Skeletal muscle tissue (tissue), 3 donors: ENCODE measurements at regions not wholly inside any gene's neighbourhood (a gene's known extent, or its start where the extent isn't known, plus 50 kb on each side); places are given as distances from the start of the nearest gene placed in this dataset.
"Not testable (repeated sequence)": the region's sequence is repeated elsewhere in the genome, so short reads cannot be mapped to it uniquely, and the experiment has no call there.

Experiments used
- H3K27ac ChIP-seq: one replicate; pipeline ENCODE4 v1.7.0; 2013; ENCODE audit warnings: mild to moderate bottlenecking, low read depth, low read length, inconsistent platforms
- H3K27me3 ChIP-seq, 3 donors: one replicate each; pipeline ENCODE4 v1.7.0; 2013; ENCODE audit warnings: low read length in 3 of 3; ENCODE audit not compliant: control insufficient read depth in 3 of 3, insufficient read depth in 3 of 3
- H3K36me3 ChIP-seq, 3 donors: one replicate each; pipeline ENCODE4 v1.7.0; 2013; ENCODE audit warnings: low read length in 3 of 3; ENCODE audit not compliant: control insufficient read depth in 3 of 3, insufficient read depth in 3 of 3
- H3K4me1 ChIP-seq, 3 donors: one replicate each; pipeline ENCODE4 v1.7.0; 2013; ENCODE audit warnings: low read length in 3 of 3, mild to moderate bottlenecking in 3 of 3; ENCODE audit not compliant: control insufficient read depth in 3 of 3, insufficient read depth in 3 of 3
- H3K4me3 ChIP-seq, 3 donors: one replicate each; pipeline ENCODE4 v1.7.0; 2013; ENCODE audit warnings: low read length in 3 of 3
- H3K9ac ChIP-seq, 3 donors: one replicate each; pipeline ENCODE4 v1.7.0; 2013; ENCODE audit warnings: low read length in 3 of 3, mild to moderate bottlenecking in 3 of 3, moderate library complexity in 2 of 3, low read depth in 1 of 3
- H3K9me3 ChIP-seq, 3 donors: one replicate each; pipeline ENCODE4 v1.7.0; 2013; ENCODE audit warnings: low read length in 3 of 3; ENCODE audit not compliant: control insufficient read depth in 3 of 3
- donor health status: Osteomylitis.

DNA sequence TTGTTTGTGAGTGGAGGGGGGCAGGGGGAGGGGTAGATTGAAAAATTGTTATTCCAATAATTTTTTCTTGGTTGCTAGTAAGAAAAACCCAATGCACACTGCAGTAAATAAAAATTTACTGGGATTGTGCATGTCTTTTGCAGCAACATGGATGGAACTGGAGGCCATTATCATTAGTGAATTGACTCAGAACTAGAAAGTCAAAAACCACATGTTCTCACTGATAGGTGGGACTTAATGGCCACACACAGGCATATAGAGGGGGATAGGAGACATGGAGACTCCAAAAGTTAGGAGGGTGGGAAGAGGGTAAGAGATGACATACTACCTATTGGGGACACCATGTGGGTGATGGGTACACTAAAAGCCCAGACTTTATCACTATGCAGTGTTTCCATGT is 67.2 kb downstream of the BUB3 start:
- Histone ChIP-seq H3K9me3 (no peaks in the 10 kb centered on the region), H3K9ac (no peak overlapping the region), H3K27me3 (no peaks in the 10 kb centered on the region), H3K4me3 (no peak overlapping the region), H3K4me1 (no peaks in the 10 kb centered on the region), H3K27ac (no peak overlapping the region), H3K36me3 (no peaks in the 10 kb centered on the region)

DNA sequence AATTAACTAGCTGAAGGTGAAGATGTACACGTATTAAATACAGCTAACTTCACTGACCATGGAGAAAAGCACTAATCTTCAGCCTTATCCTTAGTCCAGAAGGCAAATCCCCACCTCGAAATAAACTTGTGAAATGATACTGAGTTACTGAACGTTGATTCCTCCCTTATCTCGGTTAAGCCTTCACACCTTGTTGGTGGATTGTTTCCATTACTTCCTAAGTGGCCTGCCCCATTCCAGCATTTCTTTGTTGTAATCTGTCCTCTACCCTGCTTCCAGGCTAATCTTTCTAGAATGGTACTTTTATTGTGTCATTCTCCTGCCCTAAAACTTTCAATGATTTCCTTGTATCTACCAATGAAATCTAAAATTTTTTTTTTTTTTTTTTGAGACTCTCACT is 68.6 kb downstream of the BUB3 start:
- Histone ChIP-seq H3K9me3 (no peaks in the 10 kb centered on the region), H3K9ac (no peak overlapping the region), H3K4me3 (no peak overlapping the region), H3K36me3 (no peaks in the 10 kb centered on the region), H3K4me1 (no peaks in the 10 kb centered on the region), H3K27me3 (no peaks in the 10 kb centered on the region), H3K27ac (no peak overlapping the region)

DNA sequence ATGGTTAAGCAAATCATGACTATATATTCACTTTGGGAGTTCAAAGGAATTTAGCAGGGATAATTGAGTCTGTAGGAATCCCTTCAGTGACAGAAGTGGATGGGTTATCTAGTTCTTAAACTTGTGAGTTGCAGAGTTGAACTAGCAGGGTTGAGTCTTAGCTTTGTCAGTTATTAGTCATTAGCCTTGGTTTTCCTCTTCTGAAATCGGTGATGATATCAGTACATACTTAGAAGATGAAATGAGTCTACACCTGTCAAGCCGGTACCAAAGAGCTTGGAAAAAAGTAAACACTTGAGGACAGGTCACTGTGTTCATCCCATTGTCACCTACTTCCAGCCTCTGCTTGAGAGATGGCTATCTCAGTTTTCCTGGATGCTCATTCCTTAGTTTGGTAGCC is 73.5 kb downstream of the BUB3 start:
- Histone ChIP-seq H3K4me3 (no peak overlapping the region), H3K9me3 (no peaks in the 10 kb centered on the region), H3K27ac (no peak overlapping the region), H3K4me1 (no peaks in the 10 kb centered on the region), H3K27me3 (no peaks in the 10 kb centered on the region), H3K36me3 (peaks cover 0 to 3% (median 0%) of the 10 kb centered on the region in 3 donors), H3K9ac (no peak overlapping the region)

DNA sequence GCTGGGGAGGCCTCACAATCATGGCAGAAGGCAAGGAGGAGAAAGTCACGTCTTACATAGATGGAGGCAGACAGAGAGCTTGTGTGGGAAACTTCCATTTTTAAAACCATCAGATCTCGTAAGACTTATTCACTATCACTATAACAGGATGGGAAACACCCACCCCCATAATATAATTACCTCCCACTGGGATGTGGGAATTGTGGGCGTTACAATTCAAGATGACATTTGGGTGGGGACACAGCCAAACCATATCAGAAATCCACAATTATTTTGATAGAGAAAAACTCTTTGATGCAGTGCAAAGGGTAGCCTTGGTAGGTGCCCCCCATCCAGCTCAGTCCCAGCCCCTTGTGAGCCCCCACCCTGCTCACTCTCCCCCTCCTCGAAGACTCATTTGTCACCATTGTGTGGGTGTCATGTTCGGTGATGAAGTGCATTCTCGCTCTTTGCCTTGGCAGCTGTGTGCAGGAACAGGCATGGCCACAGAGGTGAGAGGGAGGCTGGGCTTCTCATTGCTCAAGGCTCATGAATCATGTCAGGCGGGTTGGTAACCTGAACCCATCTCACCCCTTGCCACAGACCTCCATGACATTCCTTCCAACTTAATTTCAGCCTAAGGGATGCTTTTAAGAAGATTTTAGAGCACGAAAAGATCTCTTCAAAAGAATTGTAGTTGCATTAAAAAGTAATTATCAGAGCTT is 75.9 kb downstream of the BUB3 start:
- Histone ChIP-seq H3K4me3 (no peak overlapping the region), H3K27ac (no peak overlapping the region), H3K4me1 (no peaks in the 10 kb centered on the region), H3K9me3 (peaks cover 3 to 5% (median 5%) of the 10 kb centered on the region in 3 donors), H3K9ac (no peak overlapping the region), H3K36me3 (peaks cover 0 to 3% (median 0%) of the 10 kb centered on the region in 3 donors), H3K27me3 (no peaks in the 10 kb centered on the region)

DNA sequence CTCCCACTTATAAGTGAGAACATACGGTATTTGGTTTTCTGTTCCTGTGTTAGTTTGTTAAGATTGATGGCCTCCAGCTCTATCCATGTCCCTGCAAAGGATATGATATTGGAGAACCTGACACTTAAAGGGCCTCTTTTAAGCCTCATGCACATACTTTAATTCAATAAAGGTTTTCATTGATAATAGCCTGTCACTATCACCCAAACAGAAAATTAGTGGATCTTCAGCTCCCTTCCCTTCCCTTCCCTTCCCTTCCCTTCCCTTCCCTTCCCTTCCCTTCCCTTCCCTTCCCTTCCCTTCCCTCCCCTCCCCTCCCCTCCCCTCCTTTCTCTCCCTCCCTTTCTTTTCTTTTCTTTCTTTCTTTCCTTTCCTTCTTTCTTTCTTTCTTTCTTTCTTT is 78.7 kb downstream of the BUB3 start:
- not testable (repeated sequence) for H3K9ac ChIP-seq, H3K27ac ChIP-seq, H3K4me3 ChIP-seq, H3K4me1 ChIP-seq, H3K36me3 ChIP-seq, H3K27me3 ChIP-seq
- H3K9me3 ChIP-seq = peaks cover 3 to 12% (median 5%) of the 10 kb centered on the region in 3 donors

DNA sequence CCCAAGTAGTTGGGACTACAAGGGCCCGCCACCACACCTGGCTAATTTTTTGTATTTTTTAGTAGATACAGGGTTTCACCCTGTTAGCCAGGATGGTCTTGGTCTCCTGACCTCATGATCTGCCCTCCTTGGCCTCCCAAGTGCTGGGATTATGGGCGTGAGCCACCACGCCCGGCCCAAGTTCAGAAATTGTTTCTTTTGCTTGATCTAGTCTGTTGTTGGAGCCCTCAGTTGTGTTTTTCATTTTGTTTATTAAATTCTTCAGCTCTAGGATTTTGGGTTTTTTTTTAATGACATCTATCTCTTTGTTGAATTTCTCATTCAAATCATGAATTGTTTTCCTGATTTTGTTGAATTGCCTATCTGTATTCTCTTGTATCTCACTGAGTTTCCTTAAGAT is 80.8 kb downstream of the BUB3 start:
- H3K9me3 ChIP-seq = peaks cover 3 to 12% (median 5%) of the 10 kb centered on the region in 3 donors
- not testable (repeated sequence) for H3K36me3 ChIP-seq, H3K9ac ChIP-seq, H3K4me3 ChIP-seq, H3K27me3 ChIP-seq, H3K27ac ChIP-seq, H3K4me1 ChIP-seq

DNA sequence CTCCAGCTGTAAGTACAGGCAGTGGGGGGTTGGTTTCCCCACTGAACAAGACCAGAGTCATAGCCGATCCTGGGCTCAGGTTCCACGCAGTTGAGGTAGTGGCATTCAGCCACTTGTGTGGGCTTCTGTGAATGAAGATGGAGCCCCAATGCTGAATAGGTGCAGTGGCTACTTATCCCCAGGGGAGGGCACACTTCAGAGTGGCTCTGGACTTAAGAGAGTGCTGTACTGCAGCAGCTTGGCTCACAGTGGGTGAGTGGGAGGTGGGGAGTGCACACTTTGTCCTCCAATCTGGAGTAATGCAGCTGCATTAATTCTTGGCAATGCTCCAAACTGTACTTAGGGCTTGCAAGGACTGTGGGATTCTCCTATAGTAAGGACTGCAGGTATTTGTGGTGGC is 81.9 kb downstream of the BUB3 start:
- no peaks in the 10 kb centered on the region for H3K27me3 ChIP-seq
- no peaks in the 10 kb centered on the region for H3K4me1 ChIP-seq
- H3K9ac ChIP-seq = no peak overlapping the region
- H3K9me3 ChIP-seq = peaks cover 3 to 12% (median 5%) of the 10 kb centered on the region in 3 donors
- peaks cover 0 to 2% (median 0%) of the 10 kb centered on the region in 3 donors for H3K36me3 ChIP-seq
- H3K27ac ChIP-seq = no peak overlapping the region
- no peak overlapping the region for H3K4me3 ChIP-seq

DNA sequence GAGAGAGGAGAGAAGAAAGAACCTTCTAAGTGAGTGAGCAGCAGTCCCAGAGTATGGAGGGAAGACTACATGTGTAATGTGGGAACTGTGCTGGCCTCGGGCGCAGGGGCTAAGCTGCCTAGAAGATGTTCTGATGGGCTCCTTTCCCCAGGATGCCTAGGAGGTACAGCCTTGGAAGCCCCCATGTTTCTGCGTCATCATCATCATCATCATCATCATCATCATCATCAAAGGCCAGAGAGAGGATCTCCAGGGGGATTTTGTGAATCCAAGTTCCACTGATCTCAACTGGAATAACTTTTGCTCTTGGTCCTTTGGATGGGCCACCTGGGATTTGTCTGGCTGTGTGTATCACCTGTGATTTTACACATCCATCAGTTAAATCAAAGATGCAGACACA is 86.0 kb downstream of the BUB3 start:
- Histone ChIP-seq H3K9me3 (peaks cover 0 to 7% (median 0%) of the 10 kb centered on the region in 3 donors), H3K4me1 (no peaks in the 10 kb centered on the region), H3K9ac (no peak overlapping the region), H3K27me3 (no peaks in the 10 kb centered on the region), H3K36me3 (no peaks in the 10 kb centered on the region), H3K4me3 (no peak overlapping the region), H3K27ac (no peak overlapping the region)

DNA sequence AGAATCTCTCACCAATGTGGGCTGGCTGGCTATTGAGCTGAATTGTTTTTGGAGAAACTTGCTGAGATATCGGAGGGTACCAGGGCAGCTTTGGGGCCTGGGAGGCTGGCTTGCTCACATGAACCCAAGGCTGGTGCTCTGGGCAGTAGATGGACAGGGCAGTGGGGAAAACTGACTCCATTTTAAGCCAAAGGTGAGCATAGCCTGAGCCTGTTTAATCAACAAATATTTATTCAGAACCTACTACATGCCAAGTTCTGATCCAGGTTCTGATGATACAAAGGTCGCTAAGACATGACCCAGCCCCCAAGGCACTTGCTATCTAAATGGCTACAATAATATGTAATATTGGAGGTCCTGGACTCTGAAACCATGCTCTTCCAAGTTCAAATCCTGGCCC is 86.6 kb downstream of the BUB3 start:
- no peak overlapping the region for H3K9ac ChIP-seq
- H3K36me3 ChIP-seq = no peaks in the 10 kb centered on the region
- no peak overlapping the region for H3K4me3 ChIP-seq
- H3K4me1 ChIP-seq = no peaks in the 10 kb centered on the region
- H3K9me3 ChIP-seq = peaks cover 0 to 3% (median 0%) of the 10 kb centered on the region in 3 donors
- H3K27ac ChIP-seq = no peak overlapping the region
- H3K27me3 ChIP-seq = no peaks in the 10 kb centered on the region

DNA sequence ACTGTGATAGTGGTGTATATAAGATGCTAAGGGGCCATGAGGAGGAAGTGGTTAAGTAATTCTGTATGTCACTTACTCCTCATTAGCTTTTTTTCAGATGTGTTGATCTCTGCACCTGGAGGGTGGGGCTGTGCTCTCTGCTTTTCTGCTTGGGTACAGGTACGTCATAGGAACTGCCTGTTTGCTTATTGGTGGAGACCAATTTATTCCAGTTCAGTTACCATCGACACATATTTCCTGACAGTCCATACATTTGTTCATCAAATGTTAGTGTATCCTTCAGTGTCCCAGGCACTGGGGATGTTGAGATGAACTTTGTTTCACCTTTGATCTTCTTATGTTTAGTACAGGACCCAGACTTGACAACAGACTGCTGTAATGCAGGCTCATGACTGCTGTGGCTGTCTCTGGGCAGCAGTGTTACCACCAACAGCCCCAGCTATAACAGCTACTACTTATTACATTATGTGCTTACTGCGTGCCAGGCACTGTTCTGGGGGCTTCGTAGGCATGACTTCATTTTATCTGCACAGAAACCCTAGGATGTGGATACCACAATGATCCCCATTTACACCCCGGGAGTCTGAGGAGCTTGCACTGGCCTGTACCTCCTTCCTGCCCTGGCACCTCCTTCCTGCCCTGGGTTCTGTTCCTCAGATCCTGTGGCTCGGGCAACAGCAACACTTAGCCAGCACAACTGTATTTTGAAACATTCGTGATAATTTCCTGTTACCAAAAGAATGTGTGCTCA is 87.4 kb downstream of the BUB3 start:
- no peak overlapping the region for H3K27ac ChIP-seq
- no peaks in the 10 kb centered on the region for H3K9me3 ChIP-seq
- no peaks in the 10 kb centered on the region for H3K36me3 ChIP-seq
- H3K4me1 ChIP-seq = no peaks in the 10 kb centered on the region
- no peaks in the 10 kb centered on the region for H3K27me3 ChIP-seq
- no peak overlapping the region for H3K9ac ChIP-seq
- no peak overlapping the region for H3K4me3 ChIP-seq
